NCI-H2227 (cell line): ENCODE measurements at regions not wholly inside any gene's neighbourhood (a gene's known extent, or its start where the extent isn't known, plus 50 kb on each side); places are given as distances from the start of the nearest gene placed in this dataset.
"Not testable (repeated sequence)": the region's sequence is repeated elsewhere in the genome, so short reads cannot be mapped to it uniquely, and the experiment has no call there.

ENCODE experiments used
- DNase-seq: peaks from one replicate; lab custom pipeline; 2025; ENCODE audit not compliant: unreplicated experiment; lab: John Stamatoyannopoulos, UW

DNA sequence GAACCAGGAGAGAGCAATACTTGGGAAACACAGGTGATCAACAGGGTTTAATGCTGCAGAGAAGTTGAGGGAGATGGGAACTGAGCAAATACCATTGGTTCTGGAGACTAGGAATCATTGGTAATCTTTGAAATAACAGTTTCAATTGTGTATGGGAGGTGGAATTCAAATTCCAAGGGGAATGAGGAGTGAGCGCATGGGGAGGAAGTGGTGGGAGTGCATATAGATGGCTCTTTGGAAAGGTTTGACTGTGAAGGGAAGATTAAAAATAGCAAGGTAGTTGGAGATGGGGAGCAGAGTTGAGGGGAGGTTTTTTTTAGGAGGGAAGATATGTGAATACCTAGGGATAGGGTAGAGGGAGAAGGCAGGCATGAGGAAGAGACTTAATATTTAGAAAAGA, 51.1 kb upstream of the ROPN1 start:
- DNase-seq: no peak

DNA sequence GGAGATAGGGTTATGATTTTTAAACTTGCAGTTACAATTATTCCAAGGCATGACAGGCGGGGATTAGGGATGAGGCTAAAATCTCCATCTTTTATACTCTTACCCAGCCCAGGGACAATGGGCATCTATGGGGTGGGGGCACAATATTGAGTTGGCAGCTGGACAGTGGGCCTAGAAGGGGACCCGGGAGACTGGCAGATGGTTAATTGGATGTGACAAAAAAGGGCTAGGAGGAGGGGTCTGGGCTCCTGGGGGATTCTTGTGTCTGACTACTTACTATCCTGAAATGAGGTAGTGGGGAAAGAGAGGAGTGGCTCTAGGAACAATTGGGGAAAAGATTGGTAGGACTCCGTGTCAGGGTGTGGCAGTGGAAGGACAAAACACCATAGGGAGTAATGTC, 53.0 kb upstream of the ROPN1 start:
- DNase-seq: no peak

DNA sequence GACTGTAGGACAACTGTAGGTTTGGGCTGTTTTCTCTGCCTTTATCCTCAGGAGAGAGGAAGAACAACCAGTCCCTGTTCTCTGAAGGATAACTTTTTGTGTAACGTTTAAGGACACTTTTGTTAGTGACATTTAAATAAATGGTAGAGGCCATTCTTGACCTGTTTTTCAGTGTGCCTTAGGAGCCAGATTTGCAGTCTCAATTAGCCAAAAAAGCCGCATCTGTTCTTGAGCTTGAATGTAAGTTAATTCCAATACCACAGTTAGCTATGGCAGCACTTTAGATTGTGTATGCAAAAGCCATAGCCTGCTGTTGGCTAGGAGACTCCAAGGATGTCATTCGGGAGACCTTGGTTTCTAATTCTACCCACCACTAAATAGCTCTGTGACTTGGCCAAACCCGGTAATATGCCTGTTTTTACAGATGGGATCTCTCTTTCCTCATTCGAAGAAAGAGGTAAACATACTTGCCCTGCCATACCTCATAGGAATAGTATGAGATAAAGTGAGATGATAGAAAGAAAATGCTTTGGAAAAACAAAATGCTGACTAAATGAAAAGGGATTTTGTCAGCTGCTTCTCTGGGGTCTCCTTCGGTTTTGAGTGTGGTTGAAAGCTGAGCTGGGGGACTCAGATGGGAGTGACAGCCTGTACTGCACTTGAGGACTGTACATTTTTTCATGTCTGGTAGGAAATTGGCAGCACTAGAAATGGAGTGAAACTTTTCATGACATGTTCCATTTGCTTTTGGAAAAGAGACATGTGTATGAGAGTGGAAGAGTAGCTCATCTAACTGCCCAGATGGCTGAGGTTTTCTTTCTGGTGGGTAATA, 57.3 kb upstream of the ROPN1 start:
- DNase-seq: no peak

DNA sequence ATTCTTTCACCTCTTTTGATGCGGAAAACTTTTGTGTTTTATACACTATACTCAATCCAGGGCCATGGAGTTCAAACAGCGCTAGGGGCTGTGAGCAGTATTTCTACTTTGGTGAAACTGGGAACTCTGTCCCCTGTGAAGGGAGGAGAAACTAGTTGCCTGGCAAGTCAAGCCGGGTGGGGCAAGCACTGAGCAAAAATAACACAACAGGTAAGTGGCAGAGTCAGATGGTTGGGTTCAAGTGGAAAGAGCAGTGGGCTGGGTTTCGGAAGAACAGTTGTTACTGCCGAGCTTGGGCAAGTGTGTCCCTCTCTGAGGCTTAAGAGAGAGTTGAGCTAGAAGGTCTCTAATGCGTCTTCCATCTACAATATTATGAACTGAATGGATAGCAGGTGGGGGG, 59.7 kb upstream of the ROPN1 start:
- no peak for DNase-seq

DNA sequence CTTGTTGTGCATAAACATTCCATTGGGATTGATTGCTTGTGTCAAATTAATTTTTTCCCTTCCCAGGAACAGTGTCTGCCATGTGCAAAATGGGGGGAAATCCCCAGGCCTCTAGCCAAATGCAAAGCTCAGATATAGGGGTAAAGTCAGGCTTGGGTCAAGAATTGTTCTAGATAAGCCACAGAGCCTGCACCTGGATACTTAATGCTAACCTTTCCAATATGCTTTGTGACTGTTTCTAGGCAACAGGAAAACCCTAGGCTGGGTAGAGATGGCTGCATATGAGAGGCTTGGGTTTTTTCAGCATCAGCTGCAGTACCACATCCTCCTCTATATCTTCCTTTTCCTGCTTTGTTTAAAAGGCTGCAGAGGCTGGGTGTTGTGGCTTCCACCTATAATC, 61.9 kb upstream of the ROPN1 start:
- DNase-seq: no peak

DNA sequence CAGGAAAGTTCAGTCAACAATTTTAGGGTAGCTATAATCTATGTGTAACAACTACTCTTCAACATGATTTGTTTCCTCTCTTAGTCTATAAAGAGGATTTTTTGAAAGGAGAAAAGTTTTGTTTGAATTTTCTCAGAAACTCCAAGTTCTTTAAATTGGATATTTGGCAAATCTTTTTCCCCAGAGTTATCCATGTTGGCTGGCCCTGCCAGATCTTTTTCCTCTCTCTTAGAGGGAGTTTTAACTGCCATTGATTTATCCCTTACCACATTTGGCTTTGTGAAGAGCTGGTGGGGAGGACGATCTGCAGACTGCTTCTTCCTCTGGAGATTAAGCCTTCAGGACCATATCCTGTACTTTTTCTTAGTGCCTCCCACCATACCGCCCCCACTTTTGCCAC, 64.9 kb upstream of the ROPN1 start:
- no peak for DNase-seq

DNA sequence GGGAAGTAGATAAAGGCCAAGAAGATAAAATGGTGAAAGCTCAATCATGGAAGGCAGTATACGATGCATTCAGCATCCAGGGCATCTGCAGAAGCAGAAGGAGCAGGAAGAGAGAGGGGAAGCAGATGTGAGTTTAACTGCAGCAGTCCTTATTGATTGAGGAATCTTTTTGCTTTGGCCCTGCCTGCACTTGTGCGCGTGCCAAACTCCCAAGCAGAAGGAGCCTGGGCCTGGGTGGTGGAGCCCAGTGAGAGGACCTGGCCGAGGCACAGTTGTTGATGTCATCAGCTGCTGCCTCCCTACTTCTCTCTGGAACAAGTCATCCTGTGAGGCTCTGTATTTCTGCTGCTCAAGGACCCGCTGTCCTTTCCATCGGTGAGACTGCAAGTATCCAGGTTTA, 65.5 kb upstream of the ROPN1 start:
- DNase-seq: no peak

DNA sequence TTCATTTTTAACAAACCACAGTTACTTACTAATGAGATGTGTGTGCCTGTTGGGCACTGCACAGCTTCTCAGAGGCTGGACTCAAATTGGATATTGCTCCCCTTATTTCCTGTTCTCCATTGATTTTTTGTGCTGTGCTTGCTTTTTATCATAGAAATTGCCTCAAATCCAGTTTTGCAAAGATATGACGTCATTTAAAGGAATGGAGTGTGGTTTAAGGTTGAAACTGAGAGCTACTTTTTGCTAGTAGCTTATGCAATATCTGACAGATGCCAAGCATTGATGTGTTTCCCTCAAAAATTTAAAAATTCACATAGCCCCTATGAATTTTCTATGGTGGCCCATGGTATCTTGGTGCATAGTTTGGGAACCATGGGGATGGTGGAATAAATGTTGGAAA, 67.7 kb upstream of the ROPN1 start:
- DNase-seq: no peak

DNA sequence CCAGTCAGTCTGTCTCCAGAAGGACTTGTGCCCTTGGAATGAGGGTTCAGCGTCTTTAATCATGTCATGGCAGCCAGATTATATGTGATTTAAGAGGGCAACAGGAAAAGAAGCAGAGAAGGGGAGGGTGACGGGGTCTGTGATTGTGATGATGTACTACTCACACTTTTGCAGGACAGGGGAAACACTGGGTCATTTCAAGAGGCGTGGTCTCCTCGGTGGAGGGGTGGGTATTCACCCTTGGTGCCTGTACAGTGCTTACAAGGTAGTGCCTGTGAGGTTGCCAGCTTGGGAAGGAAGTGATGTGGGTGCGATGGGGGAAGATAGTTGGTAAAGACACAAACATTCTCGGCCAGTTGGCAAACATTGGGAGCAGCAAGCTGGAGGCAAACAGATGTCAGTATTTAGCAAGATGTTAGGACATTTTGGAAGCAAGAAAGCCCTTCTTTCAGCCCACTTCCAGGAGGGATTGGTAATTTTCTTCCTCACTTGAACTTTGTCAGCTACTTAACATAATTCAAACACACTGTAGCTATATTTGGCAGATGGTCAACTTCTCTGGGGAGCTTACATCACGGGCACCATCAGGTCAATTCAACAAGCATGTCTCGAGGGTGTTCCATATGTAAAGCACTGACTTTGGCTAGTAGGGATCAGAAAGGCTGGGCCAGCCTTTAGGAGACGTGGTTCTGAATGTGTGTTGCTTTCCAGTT, 71.4 kb upstream of the ROPN1 start:
- peak; percentile 3 for DNase-seq

DNA sequence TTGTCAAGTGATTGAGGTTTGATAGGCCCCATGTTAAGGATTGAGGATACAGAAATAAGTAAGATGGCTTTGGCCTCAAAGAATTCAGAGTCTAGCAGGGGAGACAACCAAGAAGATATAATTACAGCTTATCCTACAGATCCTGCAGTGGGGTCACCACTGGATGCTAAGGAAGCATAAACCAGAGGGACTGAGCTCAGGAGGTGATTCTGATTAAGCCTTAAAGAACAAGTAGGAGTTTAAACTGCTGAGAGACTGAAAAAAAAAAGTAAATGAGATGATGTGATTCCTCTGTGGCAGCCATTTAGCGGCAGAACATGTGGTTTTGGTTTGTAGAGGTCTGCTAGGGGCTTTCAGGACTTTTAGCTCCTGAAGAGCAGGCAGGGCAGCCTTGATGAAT, 72.1 kb upstream of the ROPN1 start:
- DNase-seq: no peak

DNA sequence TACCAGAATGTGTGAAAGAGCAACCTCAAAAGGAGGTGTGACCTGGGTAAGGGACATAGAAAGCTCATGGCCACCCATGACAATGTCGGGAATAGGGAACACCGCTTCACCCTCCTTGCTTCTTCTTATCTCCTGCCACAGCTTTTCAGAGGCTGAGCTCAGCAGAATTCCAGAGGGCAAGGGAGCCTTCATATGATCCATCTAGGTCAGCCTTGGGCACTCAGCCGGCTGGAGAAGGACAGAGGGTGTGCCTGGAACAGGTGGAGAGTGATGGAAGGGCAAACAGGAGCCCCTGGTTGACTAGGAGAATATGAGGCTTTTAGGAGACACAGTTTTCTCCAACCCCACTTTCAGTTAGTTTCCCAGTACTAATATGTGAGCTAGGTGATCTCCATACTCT, 74.6 kb upstream of the ROPN1 start:
- DNase-seq: not testable (repeated sequence)

DNA sequence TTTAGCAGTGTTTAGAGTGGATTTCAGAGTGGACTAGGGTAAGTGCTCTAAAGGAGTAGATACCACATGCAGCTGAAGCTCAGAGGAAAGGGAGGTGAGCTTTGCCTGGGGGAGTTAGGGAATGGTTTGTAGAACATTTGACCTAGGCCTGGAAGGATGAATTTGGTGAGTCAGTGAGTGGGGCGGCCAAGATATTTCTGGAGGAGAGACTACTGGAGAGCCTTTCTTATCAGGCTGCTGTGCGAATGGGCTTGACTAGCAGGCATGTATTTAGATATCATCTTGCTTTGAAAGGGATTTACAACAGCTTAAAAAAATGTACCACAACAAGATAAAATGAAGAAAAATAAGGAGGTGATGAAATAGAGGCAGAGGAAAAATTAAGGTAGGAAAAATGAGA, 77.8 kb upstream of the ROPN1 start:
- not testable (repeated sequence) for DNase-seq

DNA sequence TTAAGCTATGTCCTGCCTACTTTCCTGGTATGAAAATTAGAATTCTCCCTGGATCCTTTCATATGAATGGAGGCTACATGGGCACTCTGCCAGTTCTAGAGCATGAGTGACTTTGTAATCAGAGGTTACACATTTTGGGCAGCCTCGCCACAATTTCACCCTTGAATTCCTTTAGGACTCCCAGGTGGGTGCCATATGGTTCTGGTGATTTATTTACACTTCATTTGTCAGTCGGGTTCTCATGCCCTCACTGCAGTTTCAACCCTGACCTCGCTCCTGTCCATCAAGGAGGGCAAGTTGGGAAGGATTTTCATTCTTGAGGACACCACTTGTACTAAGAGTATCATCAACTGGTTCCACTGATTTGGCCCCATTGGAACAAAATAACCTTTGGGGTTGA, 83.2 kb upstream of the ROPN1 start:
- not testable (repeated sequence) for DNase-seq

DNA sequence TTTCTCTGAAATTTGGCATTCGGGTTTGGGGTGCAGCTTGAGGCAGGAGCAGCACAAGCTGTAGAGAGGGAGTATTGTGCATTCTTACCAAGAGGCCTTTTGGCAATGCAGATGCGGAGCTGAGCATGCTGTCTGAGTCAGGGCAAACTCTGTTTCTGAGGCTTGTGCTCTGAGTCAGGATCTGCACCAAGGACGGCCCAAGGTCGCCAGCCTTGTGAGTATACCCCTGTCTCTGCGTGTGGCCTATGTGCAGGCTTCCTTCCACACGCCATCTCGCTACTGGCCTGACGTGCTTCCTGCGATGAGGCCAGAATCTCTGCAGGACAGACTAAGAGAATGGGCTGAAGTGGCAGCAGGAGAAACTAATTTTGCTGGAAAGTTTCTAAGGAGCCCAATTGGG, 83.8 kb upstream of the ROPN1 start:
- no peak for DNase-seq

DNA sequence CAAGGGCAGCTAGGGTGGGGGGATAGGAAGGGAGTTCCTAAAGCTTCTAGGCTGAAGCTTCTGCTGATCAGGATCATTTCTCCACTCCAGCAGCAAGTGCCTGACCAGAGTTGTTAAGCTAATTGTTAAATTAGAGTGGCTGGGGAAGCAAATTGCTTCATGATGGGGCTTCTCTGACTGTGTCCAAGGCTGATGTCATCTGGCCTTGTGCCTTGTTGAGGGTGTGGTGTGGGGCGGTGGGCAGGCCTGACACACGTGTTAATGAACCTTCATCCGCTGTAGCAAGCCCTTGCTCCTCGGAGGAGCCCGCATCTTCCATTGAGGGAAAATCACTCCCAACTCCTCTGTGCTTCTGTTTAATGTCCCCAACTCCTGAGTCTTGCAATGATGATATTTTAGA, 84.3 kb upstream of the ROPN1 start:
- no peak for DNase-seq

DNA sequence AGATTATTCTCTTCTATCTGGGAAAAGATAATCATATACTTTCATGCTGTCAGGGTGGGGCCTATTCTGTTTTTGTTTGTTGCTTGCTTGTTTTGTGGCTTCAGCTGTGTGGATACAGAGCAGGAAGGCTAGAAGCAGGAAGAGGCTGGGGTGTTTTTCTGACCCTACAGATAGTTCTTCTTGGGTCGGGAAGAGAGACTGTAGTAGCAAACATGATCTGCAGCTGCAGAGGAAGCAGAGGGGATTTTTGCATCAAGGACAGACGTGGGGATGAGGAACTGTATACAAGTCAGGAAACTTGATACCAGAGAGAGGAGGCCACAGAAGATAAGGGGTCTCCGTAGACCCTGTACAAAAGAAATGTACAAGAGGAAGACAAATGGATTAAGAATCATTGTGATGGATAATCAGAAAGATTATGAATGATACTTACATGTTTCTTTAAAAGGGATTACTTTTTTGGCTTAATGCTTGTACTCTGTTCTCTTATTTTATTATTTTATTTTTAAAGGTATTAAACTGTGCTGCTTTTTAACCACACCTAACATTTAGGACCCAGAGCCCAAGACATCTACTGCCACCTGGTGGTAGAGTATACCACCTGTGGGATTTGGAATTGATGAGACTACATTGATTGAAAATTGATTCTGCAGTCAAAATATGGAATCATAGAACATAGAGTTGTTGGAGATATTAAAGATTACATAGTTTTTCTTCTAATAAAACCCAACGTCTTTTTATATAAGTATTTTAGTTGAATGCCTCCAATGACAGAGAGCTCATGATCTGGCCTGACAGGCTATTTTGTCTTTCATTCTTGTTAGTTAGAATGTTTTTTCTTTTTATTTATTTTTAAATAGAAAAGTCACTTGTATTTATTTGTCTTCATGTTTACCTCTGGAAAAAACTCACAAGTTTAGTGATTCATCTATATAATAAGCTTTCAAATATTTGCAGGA, 87.3 kb upstream of the ROPN1 start:
- peak; percentile 40 for DNase-seq

DNA sequence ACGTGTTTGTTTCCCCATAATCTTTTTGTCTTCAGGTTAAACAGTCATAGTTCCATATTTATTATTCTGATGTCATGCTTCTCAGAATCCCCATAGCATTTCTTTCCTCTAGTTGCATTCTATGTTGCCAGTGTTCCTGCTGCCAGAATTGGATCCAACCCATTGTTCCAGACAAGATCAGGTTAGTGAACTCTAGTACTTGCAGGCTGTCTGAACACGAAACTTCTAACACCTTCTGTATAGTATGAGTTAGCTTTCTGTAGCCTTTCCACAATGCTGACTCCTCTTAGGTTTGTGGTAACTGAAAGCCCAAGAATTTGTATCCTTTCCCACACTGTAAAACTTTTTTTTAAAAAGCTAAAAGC, 88.0 kb upstream of the ROPN1 start:
- no peak for DNase-seq

DNA sequence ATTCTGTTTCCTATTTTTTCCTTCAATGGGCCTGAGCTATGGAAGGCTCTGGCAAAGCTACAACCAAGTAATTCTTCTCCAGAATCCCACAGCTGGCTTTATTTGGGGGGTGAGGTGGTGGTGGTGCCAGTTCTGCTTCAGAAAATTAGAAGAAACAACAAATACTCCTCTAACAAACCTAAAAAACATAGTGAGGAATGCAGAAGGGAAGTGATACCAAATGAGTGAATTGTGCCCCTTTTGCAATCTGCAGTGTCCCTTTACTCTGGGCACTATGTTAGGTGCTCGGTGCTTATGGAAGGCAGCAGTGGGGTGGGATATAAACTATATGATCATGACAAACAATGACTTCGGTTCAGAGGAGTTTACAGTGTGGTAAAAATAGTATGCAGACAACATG, 90.4 kb upstream of the ROPN1 start:
- DNase-seq: no peak

DNA sequence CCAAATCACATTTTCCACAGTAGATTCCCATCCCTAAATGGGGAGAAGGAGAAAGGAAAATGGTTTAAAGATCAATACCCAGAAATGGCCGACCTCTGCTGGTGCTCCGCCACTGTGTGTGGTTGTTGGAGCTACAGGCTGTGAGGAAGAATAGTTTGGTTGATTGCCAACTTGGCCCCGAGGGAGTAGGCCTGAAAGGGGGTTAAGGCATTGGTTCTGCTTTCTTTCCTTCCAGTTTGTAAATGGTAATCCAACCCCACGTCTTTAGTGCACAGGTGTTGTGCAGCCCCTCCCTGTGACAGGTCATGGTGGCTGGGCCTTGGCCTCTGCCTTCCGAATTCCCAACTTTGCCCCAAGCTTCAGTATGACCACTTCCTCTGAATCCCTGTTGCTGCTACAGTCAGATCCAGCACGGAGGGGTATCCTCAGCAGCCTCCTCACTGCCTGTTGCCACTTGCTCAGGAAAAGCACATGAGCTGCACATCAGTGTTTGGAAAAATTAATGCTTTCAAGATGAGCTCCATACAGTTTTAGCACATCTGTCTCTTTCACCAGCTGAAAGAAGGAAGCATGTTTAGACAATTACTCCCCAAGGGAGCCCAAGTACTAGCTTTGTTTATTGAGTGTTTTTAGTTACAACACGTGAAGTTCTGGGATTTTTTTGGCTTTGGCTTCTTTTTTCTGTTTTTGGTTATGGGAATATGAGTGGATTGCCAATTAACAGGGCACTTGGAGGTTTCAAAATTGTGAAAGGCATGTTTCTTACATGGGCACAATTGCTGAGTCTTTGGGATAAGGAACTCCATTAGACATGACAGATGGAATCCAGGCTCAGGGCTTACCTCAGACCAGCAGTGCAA, 92.3 kb upstream of the ROPN1 start:
- DNase-seq: no peak

DNA sequence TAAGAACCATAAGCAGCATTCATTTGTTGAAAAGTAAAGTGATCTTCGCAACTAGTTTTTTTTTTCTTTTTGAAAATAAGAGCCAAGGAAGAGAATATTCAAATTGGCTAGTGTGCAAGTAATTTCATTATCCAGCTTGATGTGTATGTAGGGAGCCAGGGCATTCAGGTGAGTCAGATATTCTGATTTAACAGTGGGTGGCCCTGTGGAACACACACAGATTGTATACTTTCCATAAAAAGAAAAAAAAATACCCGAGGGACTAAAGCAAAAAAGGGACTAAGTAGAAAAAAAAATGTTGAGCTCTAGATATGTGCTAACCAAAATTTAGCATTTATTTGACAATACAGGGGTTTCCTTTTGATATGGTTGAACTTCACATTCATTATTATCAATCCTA, 96.9 kb upstream of the ROPN1 start:
- no peak for DNase-seq

DNA sequence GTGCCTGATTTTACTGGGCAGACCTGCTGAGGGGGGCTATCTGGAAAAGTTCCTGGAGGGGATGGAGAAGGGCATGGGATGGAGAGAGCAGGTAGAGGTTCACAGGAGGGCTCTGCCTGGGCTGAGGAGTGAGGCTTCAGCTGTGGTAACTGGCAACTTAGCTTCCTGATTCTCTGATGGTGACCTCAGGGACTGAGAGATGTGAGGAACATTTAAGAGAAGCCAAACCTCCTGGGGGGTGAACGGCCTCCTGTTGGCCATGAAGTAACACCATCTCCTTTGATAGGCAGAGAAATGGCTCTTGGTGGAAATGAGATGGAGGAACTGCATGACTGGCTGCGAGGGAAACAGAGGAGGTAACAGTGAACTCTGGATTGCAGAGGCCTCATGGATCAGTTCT, 97.3 kb upstream of the ROPN1 start:
- no peak for DNase-seq
